HEK293 (cell line): ENCODE measurements at regions not wholly inside any gene's neighbourhood (a gene's known extent, or its start where the extent isn't known, plus 50 kb on each side); places are given as distances from the start of the nearest gene placed in this dataset.

Experiments
- CTCF ChIA-PET: fragments of 350-600 bp; formaldehyde crosslinking; extraction: SDS; loops from one replicate; lab custom pipeline; 2021; ENCODE audit warnings: antibody characterized with exemption; lab: Yijun Ruan, JAX
- POLR2A ChIA-PET: fragments of 300-600 bp; formaldehyde crosslinking; extraction: SDS; loops from one replicate; lab custom pipeline; 2020; ENCODE audit warnings: antibody characterized with exemption, inconsistent platforms; lab: Yijun Ruan, JAX
- H3K27ac ChIP-seq: fragments of 200-500 bp; sonication (Bioruptor generic); 2 replicates; pipeline ENCODE4 v1.5.1; 2014; ENCODE audit warnings: low read depth, low read length, control low read depth, inconsistent platforms; ENCODE audit errors: extremely low read depth
- H3K36me3 ChIP-seq, 2 experiments: fragments of 200-500 bp in 1 of 2; sonication (Bioruptor generic) in 1 of 2; 1 replicate in 1 of 2; 2 replicates in 1 of 2; pipeline ENCODE4 v1.5.1; 2014 to 2017; ENCODE audit warnings: inconsistent platforms in 2 of 2, low read length in 2 of 2; ENCODE audit not compliant: control insufficient read depth in 2 of 2, insufficient read depth in 1 of 2
- H3K4me1 ChIP-seq: fragments of 200-500 bp; sonication (Bioruptor generic); 2 replicates; pipeline ENCODE4 v1.5.1; 2014; ENCODE audit warnings: mild to moderate bottlenecking, low read length, inconsistent platforms; ENCODE audit not compliant: control insufficient read depth, insufficient read depth
- H3K4me3 ChIP-seq: 2 replicates; pipeline ENCODE4 v1.5.1; 2011; ENCODE audit warnings: low read depth, mild to moderate bottlenecking, control low read depth, low read length, moderate library complexity
- H3K9me3 ChIP-seq: fragments of 200-500 bp; sonication (Bioruptor generic); 2 replicates; pipeline ENCODE4 v1.5.1; 2014; ENCODE audit warnings: low read depth, low read length, inconsistent platforms; ENCODE audit not compliant: control insufficient read depth, insufficient read depth
- GLI4 ChIP-seq: fragments of 450-650 bp; formaldehyde crosslinking; IDR thresholded peaks from 2 replicates; pipeline ENCODE4 v1.5.1; 2016; ENCODE audit warnings: missing biosample characterization, missing genetic modification characterization
- HOXD13 ChIP-seq: sonication (generic); formaldehyde crosslinking; IDR thresholded peaks from 2 replicates; pipeline ENCODE4 v1.8.0; 2022; ENCODE audit warnings: missing genetic modification reagents, borderline replicate concordance
- PRDM2 ChIP-seq: fragments of 450-650 bp; formaldehyde crosslinking; IDR thresholded peaks from 2 replicates; pipeline ENCODE4 v1.5.1; 2016; ENCODE audit warnings: missing biosample characterization, missing genetic modification characterization, borderline replicate concordance
- REST ChIP-seq: fragments of 450-650 bp; formaldehyde crosslinking; IDR thresholded peaks from 2 replicates; pipeline ENCODE4 v1.5.1; 2016; ENCODE audit warnings: missing biosample characterization, missing genetic modification characterization
- SP3 ChIP-seq: fragments of 450-650 bp; formaldehyde crosslinking; IDR thresholded peaks from 2 replicates; pipeline ENCODE4 v1.5.1; 2016; ENCODE audit warnings: missing biosample characterization, missing genetic modification characterization
- TCF7L2 ChIP-seq: IDR thresholded peaks from 2 replicates; pipeline ENCODE4 v1.6.1; 2011; ENCODE audit warnings: low read depth, mild to moderate bottlenecking, inconsistent platforms, low read length, moderate library complexity, borderline replicate concordance
- ZBTB1 ChIP-seq: fragments of 450-650 bp; formaldehyde crosslinking; IDR thresholded peaks from 2 replicates; pipeline ENCODE4 v1.5.1; 2016; ENCODE audit warnings: missing biosample characterization, missing genetic modification characterization
- ZBTB20 ChIP-seq: fragments of 450-650 bp; formaldehyde crosslinking; IDR thresholded peaks from 2 replicates; pipeline ENCODE4 v1.5.1; 2016; ENCODE audit warnings: missing biosample characterization, missing genetic modification characterization
- ZBTB48 ChIP-seq: fragments of 450-650 bp; formaldehyde crosslinking; IDR thresholded peaks from 2 replicates; pipeline ENCODE4 v1.5.1; 2016; ENCODE audit warnings: missing biosample characterization, missing genetic modification characterization
- ZNF148 ChIP-seq: fragments of 450-650 bp; formaldehyde crosslinking; IDR thresholded peaks from 2 replicates; pipeline ENCODE4 v1.5.0; 2017; ENCODE audit warnings: missing biosample characterization, missing genetic modification characterization, borderline replicate concordance
- ZNF174 ChIP-seq: fragments of 450-650 bp; formaldehyde crosslinking; IDR thresholded peaks from 2 replicates; pipeline ENCODE4 v1.5.0; 2017; ENCODE audit warnings: missing biosample characterization, mild to moderate bottlenecking, missing genetic modification characterization
- ZNF175 ChIP-seq: fragments of 450-650 bp; formaldehyde crosslinking; IDR thresholded peaks from 2 replicates; pipeline ENCODE4 v1.5.1; 2016; ENCODE audit warnings: missing biosample characterization, missing genetic modification characterization
- ZNF239 ChIP-seq: fragments of 450-650 bp; formaldehyde crosslinking; IDR thresholded peaks from 2 replicates; pipeline ENCODE4 v1.5.1; 2016; ENCODE audit warnings: missing biosample characterization, missing genetic modification characterization
- ZNF302 ChIP-seq: fragments of 450-650 bp; formaldehyde crosslinking; IDR thresholded peaks from 2 replicates; pipeline ENCODE4 v1.5.1; 2016; ENCODE audit warnings: missing biosample characterization, missing genetic modification characterization, low read depth
- ZNF391 ChIP-seq: fragments of 450-650 bp; formaldehyde crosslinking; IDR thresholded peaks from 2 replicates; pipeline ENCODE4 v1.5.1; 2016; ENCODE audit warnings: low read depth, missing biosample characterization, missing genetic modification characterization, borderline replicate concordance
- ZNF510 ChIP-seq: fragments of 450-650 bp; formaldehyde crosslinking; IDR thresholded peaks from 2 replicates; pipeline ENCODE4 v1.5.1; 2018; ENCODE audit warnings: mild to moderate bottlenecking, missing genetic modification characterization, missing biosample characterization; ENCODE audit not compliant: insufficient replicate concordance
- ZNF548 ChIP-seq: fragments of 450-650 bp; formaldehyde crosslinking; IDR thresholded peaks from 2 replicates; pipeline ENCODE4 v1.5.1; 2016; ENCODE audit warnings: missing biosample characterization, missing genetic modification characterization
- ZNF658 ChIP-seq: fragments of 450-650 bp; formaldehyde crosslinking; IDR thresholded peaks from 2 replicates; pipeline ENCODE4; 2016; ENCODE audit warnings: missing biosample characterization, missing genetic modification characterization
- ZNF701 ChIP-seq: fragments of 450-650 bp; formaldehyde crosslinking; IDR thresholded peaks from 2 replicates; pipeline ENCODE4 v1.5.1; 2016; ENCODE audit warnings: missing biosample characterization, missing genetic modification characterization
- ZNF830 ChIP-seq: fragments of 450-650 bp; IDR thresholded peaks from 2 replicates; pipeline ENCODE4 v1.5.0; 2018; ENCODE audit warnings: missing biosample characterization, missing genetic modification characterization, low read depth, mild to moderate bottlenecking, moderate library complexity
- ZXDB ChIP-seq: fragments of 450-650 bp; formaldehyde crosslinking; IDR thresholded peaks from 2 replicates; pipeline ENCODE4 v1.5.1; 2016; ENCODE audit warnings: missing biosample characterization, missing genetic modification characterization
- TF ChIP-seq, protein P1 (sequence below): sonication (generic); formaldehyde crosslinking; IDR thresholded peaks from 2 replicates; pipeline ENCODE4 v1.8.1; 2022; ENCODE audit warnings: mild to moderate bottlenecking, moderate library complexity, missing genetic modification reagents

- CTCF ChIA-PET: interaction anchor here (0.6 kb wide), 1 partner anchor 84 kb away, joined by 3 read pairs; no protein-coding TSS in a partner anchor
- Histone ChIP-seq H3K36me3 (no peaks in the 10 kb centered on the region), H3K27ac (no peak overlapping the region), H3K4me1 (no peaks in the 10 kb centered on the region), H3K9me3 (no peaks in the 10 kb centered on the region), H3K4me3 (no peak overlapping the region)
- POLR2A ChIA-PET: no interaction called here
- TF ChIP-seq ZXDB (tag by site-specific recombination) (no peak), ZNF548 (tag by site-specific recombination) (no peak), ZNF701 (tag by site-specific recombination) (no peak), ZNF175 (tag by site-specific recombination) (no peak), ZNF302 (tag by site-specific recombination) (no peak), REST (tag by site-specific recombination) (no peak), ZBTB20 (tag by site-specific recombination) (no peak), ZNF658 (tag by site-specific recombination) (no peak), SP3 (tag by site-specific recombination) (no peak), ZNF174 (tag by site-specific recombination) (no peak)
These were observed 750.4 kb upstream of the AGA start for GRCh38 chr4:178192611-178193010.

DNA sequence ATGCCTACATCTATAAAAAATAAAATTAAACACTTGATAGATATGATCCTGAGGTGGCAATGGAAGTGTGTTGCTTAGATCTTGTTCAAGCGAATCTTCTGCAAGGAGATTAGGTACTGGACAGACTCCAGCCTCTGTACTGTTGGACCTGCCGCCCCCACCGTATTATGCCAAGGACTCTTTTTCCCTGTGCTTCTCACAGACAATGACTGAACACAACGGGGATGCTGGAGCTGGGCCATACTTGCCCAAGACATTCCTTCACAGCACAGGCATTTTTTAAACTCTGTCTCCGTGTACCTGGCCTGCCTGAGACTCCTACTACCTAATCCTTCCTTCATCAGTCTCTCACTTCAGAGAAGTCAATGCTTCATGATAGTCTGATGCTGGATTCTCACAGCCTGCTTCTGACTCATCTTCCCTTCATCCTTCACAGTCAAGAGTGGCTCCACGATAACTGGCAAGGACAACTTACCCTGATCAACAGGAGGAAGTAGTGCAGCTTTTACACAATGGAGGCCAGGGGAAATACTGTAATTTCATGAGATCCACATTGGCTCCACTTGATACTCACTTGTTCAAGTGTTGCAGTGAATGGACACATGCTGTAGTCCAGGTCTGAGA, 754.6 kb upstream of the AGA start:
- POLR2A ChIA-PET: no interaction called here
- Histone ChIP-seq H3K4me3 (no peak overlapping the region), H3K27ac (no peak overlapping the region), H3K9me3 (no peaks in the 10 kb centered on the region), H3K36me3 (no peaks in the 10 kb centered on the region), H3K4me1 (no peaks in the 10 kb centered on the region)
- CTCF ChIA-PET: no interaction called here
- TF ChIP-seq ZBTB48 (tag by site-specific recombination) (no peak), ZNF830 (no peak), TCF7L2 (no peak), GLI4 (tag by site-specific recombination) (no peak), ZBTB1 (tag by site-specific recombination) (no peak), ZNF239 (tag by site-specific recombination) (no peak), HOXD13 (CRISPR knock-in tag) (no peak), ZNF510 (tag by site-specific recombination) (no peak), ZXDB (tag by site-specific recombination) (no peak), ZNF148 (tag by site-specific recombination) (no peak), PRDM2 (no peak), ZNF391 (no peak)
- TF ChIP-seq, protein P1, sequence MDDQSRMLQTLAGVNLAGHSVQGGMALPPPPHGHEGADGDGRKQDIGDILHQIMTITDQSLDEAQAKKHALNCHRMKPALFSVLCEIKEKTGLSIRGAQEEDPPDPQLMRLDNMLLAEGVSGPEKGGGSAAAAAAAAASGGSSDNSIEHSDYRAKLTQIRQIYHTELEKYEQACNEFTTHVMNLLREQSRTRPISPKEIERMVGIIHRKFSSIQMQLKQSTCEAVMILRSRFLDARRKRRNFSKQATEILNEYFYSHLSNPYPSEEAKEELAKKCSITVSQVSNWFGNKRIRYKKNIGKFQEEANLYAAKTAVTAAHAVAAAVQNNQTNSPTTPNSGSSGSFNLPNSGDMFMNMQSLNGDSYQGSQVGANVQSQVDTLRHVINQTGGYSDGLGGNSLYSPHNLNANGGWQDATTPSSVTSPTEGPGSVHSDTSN: no peak
